SK-MEL-5 (cell line): ENCODE measurements at regions not wholly inside any gene's neighbourhood (a gene's known extent, or its start where the extent isn't known, plus 50 kb on each side); places are given as distances from the start of the nearest gene placed in this dataset.
"Not testable (repeated sequence)": the region's sequence is repeated elsewhere in the genome, so short reads cannot be mapped to it uniquely, and the experiment has no call there.

Source experiments
- DNase-seq: peaks from one replicate; pipeline ENCODE4 v3.0.0-alpha.2; 2016; ENCODE audit warnings: low read depth, low spot score
- in situ Hi-C: cut with HindIII; loops from 2 replicates; pipeline ENCODE4 v1.10.0; 2016; ENCODE audit warnings: low sequenced_read_pairs, high pct_unique_total_duplicates, low pct_unique_long_range_greater_than_20kb

- DNase-seq = no peak
- in situ Hi-C loops = no loop called here
These were observed 100.7 kb downstream of the SLC16A1 start for GRCh38 chr1:112855152-112855828.

DNA sequence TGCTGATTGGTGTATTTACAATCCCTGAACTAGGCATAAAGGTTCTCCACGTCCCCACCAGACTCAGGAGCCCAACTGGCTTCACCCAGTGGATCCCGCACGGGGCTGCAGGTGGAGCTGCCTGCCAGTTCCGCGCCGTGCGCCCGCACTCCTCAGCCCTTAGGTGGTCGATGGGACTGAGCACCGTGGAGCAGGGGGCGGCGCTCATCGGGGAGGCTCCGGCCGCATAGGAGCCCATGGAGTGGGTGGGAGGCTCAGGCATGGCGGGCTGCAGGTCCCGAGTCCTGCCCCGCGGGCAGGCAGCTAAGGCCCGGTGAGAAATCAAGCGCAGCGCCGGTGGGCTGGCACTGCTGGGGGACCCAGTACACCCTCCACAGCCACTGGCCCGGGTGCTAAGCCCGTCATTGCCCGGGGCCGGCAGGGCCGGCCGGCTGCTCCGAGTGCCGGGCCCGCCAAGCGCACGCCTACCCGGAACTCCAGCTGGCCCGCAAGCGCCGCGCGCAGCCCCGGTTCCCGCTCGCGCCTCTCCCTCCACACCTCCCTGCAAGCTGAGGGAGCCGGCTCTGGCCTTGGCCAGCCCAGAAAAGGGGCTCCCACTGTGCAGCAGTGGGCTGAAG lies 101.5 kb downstream of the SLC16A1 start:
- DNase-seq, in situ Hi-C loops: not testable (repeated sequence)

GRCh38 chr1:112853915-112854314 lies 102.1 kb downstream of the SLC16A1 start:
- in situ Hi-C loops, DNase-seq: not testable (repeated sequence)

DNA sequence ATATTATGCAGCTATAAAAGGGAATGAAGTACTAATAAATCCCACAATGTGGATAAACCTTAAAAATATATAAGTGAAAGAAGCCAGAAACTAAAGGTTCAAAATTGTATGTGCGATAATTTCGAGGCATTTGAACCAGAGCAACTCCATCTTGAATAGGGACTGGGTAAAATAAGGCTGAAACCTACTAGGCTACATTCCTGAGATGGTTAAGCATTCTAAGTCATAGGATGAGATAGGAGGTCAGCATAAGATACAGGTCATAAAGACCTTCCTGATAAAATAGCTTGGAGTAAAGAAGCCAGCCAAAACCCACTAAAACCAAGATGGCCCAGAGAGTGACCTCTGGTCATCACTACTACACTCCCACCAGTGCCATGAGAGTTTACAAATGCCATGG lies 103.1 kb downstream of the SLC16A1 start:
- DNase-seq = no peak
- in situ Hi-C loops = no loop called here

DNA sequence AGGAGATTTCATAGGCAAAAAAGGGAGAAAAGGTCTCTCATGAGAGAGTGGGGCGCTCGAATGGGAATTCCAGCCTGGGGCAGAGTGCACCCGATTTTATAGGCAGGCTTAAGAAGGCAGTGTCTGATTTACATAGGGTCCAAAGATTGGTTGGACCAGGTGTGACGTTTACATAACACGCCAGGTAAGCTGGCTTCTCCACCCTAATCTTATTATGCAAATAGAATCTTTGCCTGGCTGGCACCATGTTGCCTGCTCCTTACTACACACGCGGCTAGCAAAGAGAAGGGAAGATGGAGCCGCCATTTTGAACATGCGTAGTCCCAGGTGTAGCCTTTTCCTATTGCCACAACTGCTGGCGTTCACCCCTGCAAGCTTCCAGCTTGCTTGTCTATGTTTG lies 103.7 kb downstream of the SLC16A1 start:
- in situ Hi-C loops = no loop called here
- DNase-seq = no peak

DNA sequence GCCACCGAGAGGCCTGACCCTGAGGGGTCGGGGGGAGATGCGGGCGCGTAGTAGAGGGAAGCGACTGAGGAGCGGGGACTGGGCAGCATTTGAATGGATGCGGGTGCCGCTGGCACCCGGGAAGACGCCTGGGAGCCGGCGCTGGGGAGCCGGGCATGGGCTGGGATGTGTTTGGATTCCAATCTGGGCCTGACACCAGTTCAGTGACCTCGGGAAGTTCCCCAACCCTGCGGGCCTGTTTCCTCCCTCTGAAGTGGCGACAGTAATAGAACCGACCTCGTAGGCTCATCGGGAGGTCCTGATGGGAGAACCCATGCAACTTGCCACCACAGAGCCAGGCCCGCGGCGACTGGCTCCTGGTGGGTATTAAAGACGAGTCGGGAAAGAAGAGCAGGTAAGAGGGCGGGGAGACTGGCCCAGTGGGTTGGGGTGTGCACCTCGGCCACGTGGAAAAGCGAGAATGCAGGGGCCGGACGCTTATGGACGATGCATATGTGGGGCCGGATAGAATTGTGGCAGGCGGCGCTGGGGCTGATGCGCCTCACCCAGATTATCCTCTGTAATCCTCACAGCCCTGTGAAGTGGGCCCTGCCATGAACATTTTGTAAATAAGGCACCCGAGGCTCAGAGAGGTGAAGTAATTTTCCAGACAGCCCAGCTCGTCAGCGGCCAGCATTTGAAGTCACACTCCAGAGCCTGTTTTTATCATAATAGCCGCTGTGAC lies 105.8 kb downstream of the SLC16A1 start:
- in situ Hi-C loops = no loop called here
- no peak for DNase-seq

GRCh38 chr1:112849425-112850033 lies 106.5 kb downstream of the SLC16A1 start:
- peak; percentile 13 for DNase-seq
- in situ Hi-C loops = no loop called here

- in situ Hi-C loops = no loop called here
- no peak for DNase-seq
These were observed 114.2 kb downstream of the SLC16A1 start for GRCh38 chr1:112841825-112842224.

DNA sequence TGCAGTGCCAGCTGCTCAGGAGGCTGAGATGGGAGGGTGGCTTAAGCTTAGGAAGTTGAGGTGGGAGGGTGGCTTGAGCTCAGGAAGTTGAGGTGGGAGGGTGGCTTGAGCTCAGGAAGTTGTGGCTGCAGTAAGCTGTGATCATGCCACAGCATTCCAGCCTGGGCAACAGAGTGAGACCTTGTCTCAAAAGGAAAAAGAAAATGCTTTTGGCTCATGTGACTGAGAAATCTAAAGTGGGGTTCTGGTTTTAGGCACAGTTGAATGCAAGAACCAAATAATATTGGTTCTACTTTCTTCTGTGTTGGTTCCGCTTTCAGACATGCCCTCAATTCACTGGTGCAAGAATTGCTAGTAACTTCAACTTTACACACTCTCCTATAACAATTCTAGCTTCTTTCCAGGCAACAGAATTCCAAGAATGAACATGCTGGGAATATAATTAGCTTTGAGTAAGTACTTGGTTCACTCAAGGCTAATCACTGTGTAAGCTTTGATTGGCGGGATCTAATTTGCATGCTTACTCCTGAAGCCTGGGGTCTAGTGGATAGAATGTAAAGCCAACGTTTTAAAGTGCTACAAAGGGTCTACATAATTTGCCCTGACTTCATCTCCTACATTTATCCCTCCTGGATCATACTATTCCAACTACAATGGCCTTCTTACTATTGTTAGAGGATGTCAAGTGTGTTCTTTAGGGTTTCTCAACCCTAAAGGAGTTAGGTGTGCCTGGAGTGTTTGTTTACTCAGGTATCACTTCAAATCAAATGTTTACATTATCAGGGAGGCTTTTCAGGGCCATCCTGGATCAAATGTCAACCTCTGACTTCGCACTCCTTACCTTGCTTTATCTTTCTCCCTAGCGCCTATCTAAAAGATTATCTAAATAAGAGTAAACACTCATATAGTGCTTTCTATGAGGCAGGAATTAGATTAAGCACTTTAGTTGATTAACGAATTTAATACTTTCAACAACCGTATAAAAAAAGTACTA lies 115.1 kb downstream of the SLC16A1 start:
- in situ Hi-C loops = no loop called here
- DNase-seq = peak; percentile 51

DNA sequence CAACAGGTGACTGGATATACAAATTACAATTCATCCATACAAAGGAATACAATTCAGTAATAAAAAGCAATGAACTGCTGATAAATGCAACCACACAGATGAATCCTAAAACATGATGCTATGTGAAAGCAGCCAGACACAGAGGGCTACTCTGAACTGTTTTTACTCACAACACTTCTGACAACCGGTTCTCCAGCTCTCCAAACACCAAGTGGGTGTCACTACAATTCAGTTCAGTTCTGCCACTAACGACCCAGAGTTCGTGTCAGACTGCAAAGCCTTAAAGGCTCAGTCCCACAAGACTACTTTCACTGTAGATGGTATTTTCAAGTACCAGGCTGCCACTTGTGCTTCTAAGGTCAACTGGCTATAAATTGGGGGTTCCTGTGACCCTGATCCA lies 119.4 kb downstream of the SLC16A1 start:
- no peak for DNase-seq
- in situ Hi-C loops = no loop called here

GRCh38 chr1:112833806-112834205 lies 118.7 kb upstream of the PPM1J start:
- in situ Hi-C loops = no loop called here
- DNase-seq = no peak

GRCh38 chr1:112832259-112832658 lies 117.1 kb upstream of the PPM1J start:
- DNase-seq, in situ Hi-C loops: not testable (repeated sequence)

DNA sequence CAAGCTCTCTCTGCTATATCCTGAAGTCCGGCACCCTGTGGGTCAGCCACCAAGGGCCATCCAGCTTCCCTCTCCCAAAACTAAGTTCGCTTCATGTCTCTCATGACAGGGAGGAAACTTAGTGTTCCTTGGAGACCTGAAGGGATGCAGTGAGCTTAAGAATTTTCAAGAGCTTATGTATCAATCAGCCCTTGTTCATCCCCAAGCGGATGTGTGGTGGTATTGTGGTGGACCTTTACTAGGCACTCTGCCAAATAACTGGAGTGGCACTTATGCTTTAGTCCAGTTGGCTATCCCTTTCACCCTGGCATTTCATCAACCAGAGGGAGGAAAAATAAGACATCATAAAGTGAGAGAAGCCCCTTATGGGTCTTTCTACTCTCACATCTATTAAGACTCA lies 114.6 kb upstream of the PPM1J start:
- DNase-seq = peak; percentile 87
- in situ Hi-C loops = not testable (repeated sequence)

DNA sequence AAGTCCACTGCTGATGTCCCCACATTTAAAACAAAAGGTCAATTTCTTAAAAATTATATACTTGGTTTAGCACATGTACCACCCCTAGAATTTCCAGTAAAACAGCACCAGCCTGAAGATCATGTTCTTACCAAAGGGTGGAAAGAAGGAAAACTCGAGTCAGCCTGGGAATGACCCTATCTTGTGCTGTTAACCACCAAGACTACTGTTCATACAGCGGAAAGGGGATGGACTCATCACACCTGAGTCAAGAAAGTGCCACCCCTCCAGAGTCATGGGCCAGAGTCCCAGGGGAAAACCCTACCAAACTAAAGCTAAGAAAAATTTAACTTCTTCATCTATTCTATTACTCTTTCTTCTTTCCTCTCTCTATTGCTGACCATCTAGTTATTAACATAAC lies 113.6 kb upstream of the PPM1J start:
- in situ Hi-C loops = no loop called here
- DNase-seq = no peak

DNA sequence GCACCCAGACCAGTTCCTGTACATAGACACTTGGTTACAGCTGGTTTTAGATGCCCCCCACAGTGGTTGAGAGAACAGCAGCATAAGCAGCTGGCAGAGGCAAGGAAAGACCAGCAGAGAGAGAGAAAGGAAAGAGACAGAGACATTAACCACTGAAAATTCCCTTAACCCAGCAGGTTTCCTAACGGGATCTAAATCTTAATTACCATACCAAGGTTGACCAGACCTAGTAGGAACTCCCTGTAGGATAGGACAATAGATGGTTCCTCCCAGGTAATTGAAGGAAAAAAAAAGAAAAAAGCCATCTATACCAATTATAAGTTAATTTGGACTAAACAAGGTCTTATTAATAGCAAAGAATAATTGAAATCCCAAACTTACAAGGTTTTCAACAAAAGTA lies 112.3 kb upstream of the PPM1J start:
- DNase-seq, in situ Hi-C loops: not testable (repeated sequence)

DNA sequence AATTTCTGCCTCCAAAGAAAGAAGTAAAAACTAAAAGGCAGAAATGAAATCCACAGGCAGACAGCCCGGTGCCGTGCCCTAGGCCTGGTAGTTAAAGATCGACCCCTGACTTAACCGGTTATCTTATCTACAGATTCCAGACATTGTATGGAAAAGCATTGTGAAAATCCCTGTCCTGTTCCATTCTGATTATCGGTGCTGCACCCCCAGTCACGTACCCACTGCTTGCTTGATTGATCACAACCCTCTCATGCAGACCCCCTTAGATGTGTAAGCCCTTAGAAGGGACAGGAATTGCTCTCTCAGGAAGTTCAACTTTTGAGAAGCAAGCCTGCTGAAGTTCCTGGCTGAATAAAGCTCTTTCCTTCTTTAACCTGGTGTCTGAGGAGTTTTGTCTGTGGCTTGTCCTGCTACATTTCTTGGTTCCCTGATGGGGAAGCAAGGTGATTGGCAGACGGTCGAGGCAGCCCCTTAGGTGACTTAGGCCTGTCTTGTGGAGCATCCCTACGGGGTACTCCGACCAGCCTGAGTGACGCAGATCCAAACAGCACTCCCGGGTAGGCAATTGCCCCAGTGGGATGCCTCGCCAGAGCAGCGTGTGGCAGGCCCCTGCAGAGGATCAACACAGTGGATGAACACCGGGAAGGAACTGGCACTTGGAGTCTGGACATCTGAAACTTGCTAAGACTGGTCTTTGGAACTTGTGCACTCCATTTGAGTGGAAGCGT lies 111.2 kb upstream of the PPM1J start:
- in situ Hi-C loops = no loop called here
- DNase-seq = no peak
